GM12872 (cell line): ENCODE measurements at regions not wholly inside any gene's neighbourhood (a gene's known extent, or its start where the extent isn't known, plus 50 kb on each side); places are given as distances from the start of the nearest gene placed in this dataset.

Source experiments
- TF ChIP-seq, protein P1 (sequence below): IDR thresholded peaks from 3 replicates; pipeline ENCODE4 v1.5.1; 2011; ENCODE audit warnings: low read depth, mild to moderate bottlenecking, low read length, moderate library complexity; ENCODE audit not compliant: insufficient read depth

GRCh38 chr2:163493359-163494298 lies 242.2 kb downstream of the FIGN start:
- TF ChIP-seq, protein P1, sequence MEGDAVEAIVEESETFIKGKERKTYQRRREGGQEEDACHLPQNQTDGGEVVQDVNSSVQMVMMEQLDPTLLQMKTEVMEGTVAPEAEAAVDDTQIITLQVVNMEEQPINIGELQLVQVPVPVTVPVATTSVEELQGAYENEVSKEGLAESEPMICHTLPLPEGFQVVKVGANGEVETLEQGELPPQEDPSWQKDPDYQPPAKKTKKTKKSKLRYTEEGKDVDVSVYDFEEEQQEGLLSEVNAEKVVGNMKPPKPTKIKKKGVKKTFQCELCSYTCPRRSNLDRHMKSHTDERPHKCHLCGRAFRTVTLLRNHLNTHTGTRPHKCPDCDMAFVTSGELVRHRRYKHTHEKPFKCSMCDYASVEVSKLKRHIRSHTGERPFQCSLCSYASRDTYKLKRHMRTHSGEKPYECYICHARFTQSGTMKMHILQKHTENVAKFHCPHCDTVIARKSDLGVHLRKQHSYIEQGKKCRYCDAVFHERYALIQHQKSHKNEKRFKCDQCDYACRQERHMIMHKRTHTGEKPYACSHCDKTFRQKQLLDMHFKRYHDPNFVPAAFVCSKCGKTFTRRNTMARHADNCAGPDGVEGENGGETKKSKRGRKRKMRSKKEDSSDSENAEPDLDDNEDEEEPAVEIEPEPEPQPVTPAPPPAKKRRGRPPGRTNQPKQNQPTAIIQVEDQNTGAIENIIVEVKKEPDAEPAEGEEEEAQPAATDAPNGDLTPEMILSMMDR: no peak

- TF ChIP-seq, protein P1: no peak
These were observed 244.0 kb downstream of the FIGN start for GRCh38 chr2:163491850-163492249.

GRCh38 chr2:163490281-163490680 lies 245.5 kb downstream of the FIGN start:
- TF ChIP-seq, protein P1: no peak

GRCh38 chr2:163481515-163481914 lies 254.3 kb downstream of the FIGN start:
- TF ChIP-seq, protein P1: no peak

GRCh38 chr2:163479599-163479998 lies 256.2 kb downstream of the FIGN start:
- TF ChIP-seq, protein P1: no peak

DNA sequence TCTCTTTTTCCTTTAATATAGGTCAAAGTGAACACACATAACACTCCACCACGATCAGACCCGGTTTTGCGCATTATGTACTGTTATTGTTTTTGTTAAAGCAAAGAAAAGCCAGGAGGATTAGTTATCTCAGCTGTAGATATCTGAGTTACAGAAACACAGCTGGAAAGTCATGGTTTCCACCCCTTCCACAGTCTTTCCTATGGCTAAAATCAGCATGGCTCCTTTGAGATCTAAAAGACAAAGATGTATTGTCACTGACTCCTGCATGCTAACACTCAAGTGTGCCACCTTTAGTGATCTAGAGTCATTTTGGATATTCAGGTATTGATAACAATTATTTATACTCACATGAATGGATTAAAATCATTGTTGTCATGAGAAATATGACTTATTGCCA lies 260.0 kb downstream of the FIGN start:
- TF ChIP-seq, protein P1: no peak

- TF ChIP-seq, protein P1: no peak
These were observed 260.9 kb downstream of the FIGN start for GRCh38 chr2:163474889-163475288.
